ENCODE measurements at regions not wholly inside any gene's neighbourhood (a gene's known extent, or its start where the extent isn't known, plus 50 kb on each side); places are given as distances from the start of the nearest gene placed in this dataset.
"Not testable (repeated sequence)": the region's sequence is repeated elsewhere in the genome, so short reads cannot be mapped to it uniquely, and the experiment has no call there.

DNA sequence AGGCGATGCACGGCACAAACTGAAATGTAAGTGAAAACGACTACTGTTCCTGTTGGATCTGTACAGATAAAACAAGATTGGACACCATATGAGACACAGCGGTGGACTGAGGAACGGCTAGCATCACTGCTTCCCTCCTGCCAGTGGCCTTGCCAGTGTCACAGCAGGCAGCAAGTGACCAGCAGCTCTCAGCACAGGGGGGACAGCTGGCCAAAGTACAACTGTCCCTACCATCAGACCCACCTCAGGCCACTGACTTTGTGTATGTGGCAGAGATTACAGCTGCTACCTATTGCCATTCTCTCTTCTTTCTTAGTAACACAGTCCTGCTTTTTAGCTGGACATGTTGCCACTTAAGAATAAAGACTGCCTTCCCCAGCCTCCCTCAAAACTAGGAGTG lies 80.0 kb upstream of the SLC66A3 start:
- no peak for DNase-seq

DNA sequence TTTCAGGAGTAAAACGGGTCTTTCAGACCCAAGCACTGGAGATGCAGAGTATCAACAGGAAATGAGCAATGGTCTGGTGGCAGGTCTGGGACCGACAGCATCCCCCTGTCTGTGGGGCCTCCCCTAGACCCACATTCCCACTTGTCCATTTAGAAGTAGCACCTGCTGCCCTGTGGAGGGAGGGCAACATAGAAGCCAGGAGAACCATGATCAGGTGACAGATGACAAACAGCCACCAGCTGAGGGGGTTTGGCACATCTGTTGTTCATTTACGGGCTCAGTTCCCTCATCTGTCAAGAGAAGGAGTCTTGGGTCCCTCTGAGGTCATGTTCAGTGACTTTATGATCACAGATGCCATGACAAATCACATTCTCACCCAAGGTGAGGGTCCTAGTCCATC lies 77.9 kb upstream of the SLC66A3 start:
- no peak for DNase-seq

DNA sequence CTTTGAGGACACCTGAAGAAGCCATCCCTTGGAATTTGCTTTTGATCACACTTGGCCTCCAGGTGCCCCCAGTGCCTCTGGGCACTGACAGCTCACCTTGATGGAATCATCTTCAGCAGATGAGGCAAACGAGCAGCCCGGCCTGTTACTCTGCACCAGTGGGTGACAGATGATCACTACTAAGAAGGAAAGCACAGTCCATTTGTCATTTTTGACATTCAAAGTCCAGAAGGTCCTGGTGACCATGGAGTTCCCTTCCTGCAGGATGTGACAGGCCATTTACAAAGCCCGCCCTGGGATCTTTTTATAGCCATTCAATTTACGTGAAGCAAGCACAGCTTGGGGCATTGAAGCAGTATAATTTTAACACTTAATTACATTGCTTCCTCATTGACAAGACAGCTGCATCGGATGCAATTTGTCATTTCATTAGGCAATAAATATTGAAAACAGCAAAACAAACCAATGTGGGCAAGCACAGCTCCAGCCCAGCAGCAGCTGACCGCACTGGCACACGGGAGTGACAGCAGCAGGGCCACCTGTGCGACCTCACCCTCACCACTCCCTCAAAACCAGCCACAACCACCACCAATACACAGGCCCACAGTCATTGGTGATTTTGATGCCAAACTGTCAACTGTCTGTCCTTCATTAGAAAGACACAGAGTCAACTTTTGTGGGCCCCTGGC lies 76.0 kb upstream of the SLC66A3 start:
- DNase-seq: no peak

- DNase-seq: no peak
Observed at GRCh38 chr2:11080253-11081115, 74.8 kb upstream of the SLC66A3 start.

GRCh38 chr2:11082880-11083279 lies 72.4 kb upstream of the SLC66A3 start:
- no peak for DNase-seq

DNA sequence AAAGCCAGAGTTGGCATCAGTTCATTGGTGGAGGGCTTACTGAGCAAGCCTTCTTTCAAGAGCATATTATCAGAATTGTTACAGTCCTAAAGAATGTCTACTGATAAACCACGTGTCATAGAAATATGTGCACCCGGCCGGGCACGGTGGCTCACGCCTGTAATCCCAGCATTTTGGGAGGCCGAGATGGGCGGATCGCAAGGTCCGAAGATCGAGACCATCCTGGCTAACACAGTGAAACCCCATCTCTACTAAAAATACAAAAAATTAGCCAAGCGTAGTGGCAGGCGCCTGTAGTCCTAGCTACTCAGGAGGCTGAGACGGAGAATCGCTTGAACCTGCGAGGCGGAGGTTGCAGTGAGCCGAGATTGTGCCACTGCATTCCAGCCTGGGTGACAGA lies 66.4 kb upstream of the SLC66A3 start:
- DNase-seq: not testable (repeated sequence)

- DNase-seq: peak; percentile 5
Observed at GRCh38 chr2:11090187-11090586, 65.1 kb upstream of the SLC66A3 start.

GRCh38 chr2:11092701-11093335 lies 62.4 kb upstream of the SLC66A3 start:
- no peak for DNase-seq

GRCh38 chr2:11093467-11093866 lies 61.8 kb upstream of the SLC66A3 start:
- no peak for DNase-seq

DNA sequence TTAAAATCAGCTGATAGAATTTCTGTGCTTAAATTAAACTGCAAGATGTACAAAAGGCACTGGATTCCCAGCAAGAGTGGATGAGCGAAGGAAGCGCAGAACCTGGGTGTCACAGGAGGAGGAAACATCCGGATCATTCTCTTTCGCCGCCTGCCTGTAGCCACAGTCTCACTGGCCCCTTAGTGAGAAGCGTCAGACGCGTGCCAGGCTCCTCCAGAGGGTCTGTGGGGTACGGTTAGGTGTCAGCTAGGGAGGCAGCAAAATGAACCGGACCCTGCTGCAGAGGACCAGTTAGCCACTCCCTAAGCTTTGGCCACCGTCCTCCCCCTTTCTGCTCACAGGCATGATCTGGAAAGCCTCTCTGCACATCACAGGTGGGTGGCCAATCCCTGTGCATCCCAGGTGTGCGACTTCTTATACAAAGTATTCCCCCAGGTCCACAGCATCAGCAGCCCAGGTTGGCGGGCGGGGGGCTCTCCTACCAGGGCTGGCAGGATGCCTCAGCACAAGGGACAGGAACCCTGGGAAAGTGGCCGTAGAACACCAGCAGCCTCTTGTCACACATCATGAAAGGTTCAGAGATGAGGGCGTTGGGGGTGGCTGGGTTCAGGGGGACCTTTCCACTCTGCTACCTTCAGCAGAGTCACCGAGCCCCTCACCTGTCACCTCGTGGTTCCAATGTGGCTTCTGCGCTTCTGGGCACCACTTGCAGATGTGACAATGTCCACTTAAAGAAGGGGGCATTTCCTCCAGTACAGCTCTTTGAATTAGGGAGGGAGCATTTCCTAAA lies 61.1 kb upstream of the SLC66A3 start:
- no peak for DNase-seq

DNA sequence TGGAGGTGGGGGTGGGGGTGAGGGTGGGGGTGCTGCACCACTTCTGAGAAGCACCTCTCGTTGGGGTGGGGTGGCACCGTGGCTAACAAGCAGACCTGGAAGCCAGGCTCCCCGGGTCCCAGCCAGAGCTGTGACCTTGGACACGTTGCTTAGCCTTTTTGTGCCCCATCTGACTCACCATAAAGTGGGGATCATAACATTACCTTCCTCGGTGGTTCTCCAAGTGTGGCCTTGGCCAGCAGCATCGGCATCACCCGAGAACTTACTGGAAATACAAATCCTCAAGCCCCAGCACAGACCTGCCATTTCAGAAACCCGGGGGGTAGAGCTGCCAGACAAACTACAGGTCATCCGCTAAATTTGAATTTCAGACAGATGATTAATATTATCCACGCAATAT lies 58.7 kb upstream of the SLC66A3 start:
- no peak for DNase-seq

GRCh38 chr2:11097038-11097720 lies 58.1 kb upstream of the SLC66A3 start:
- DNase-seq: no peak

- DNase-seq: no peak
Observed at GRCh38 chr2:11097854-11098387, 57.3 kb upstream of the SLC66A3 start.

GRCh38 chr2:11099122-11100065 lies 55.9 kb upstream of the SLC66A3 start:
- DNase-seq: no peak

GRCh38 chr2:11100130-11100529 lies 55.1 kb upstream of the SLC66A3 start:
- DNase-seq: no peak

DNA sequence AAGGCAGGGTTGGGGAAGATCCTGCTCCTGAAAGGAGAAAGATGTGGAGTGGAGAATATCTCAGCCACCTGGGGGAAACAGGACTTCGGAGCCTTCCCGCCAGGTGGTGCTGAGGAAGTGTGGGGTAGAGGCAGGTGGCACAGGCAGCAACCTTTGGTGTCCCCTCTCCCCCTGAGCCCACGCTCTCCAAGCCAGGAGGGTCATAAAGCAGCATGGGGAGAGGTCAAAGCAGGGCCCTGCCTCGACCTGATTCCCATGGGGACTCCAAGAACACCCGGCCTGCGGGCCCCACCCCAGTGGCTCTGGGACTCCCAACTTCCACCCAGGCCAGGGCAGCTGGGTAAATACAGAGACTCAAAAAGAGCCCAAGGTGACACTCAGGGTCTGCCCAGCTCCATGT lies 54.3 kb upstream of the SLC66A3 start:
- no peak for DNase-seq

- DNase-seq: no peak
Observed at GRCh38 chr2:11101430-11101829, 53.8 kb upstream of the SLC66A3 start.

GRCh38 chr2:11102466-11102865 lies 52.8 kb upstream of the SLC66A3 start:
- no peak for DNase-seq

- DNase-seq: no peak
Observed at GRCh38 chr2:11102956-11103860, 52.1 kb upstream of the SLC66A3 start.
